GM21360 (cell line): ENCODE measurements at regions not wholly inside any gene's neighbourhood (a gene's known extent, or its start where the extent isn't known, plus 50 kb on each side); places are given as distances from the start of the nearest gene placed in this dataset.

Experiments
- ATAC-seq: cut with Tn5 transposase; IDR thresholded peaks from one replicate; pipeline ENCODE4 v1.9.1; 2021; ENCODE audit warnings: mild to moderate bottlenecking, moderate library complexity; ENCODE audit not compliant: unreplicated experiment

DNA sequence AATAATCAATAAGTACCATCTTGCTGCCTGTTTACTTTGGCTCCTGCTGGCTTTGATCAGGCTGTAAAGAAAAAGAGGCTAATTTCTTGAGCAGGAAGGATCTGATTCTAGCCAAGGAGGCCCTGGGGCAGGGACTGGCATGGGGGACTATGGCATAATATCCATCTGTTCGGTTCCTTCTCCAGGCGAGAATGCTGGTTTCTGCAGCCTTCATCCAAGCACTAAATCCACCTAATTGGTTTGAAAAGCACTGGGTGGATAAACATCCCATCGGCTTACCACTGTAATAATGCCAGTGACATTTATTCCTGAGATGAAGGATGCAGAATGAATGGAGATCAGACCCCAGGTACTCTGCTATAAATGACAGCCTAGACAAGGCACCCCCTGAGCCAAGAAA, 180.0 kb upstream of the ASIC2 start:
- no peak for ATAC-seq

DNA sequence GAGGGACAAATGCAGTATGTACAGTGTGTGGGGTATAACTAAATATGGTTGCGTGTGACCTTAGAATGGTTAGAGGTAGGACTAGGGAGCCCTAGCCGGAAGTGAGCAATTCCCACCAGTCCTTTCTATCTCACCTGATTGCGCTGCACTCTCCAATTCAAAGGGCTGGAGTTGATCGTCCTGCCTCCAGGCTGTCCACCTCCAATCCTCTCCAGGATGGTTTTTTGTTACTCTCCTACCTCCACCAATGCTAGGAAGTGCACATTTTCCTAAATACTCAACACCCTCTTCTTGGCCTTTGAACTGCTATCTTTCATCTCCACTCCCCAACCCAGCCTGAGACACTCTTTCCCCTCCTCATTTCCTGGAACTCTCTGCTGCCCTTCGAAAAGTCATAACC, 181.7 kb upstream of the ASIC2 start:
- ATAC-seq, result no peak

DNA sequence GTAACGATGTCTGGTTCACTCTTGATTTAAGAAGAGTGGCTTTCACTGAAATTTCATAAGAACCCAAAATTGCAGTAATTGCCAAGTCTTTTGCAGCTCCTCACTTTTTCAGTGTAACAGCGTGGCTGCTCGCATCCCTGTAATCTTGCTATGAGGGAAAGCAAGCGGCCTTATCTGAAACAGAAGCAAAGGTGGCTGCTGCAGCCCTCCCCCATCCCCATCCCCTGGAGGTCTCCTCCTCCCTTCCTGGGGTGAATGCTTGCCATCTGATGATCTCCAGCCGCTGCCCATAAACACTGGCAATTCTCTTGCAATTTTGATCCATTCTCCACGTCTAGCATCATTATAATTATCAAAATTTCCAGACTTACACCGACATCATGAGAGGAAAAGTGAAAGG, 182.5 kb upstream of the ASIC2 start:
- no peak for ATAC-seq

DNA sequence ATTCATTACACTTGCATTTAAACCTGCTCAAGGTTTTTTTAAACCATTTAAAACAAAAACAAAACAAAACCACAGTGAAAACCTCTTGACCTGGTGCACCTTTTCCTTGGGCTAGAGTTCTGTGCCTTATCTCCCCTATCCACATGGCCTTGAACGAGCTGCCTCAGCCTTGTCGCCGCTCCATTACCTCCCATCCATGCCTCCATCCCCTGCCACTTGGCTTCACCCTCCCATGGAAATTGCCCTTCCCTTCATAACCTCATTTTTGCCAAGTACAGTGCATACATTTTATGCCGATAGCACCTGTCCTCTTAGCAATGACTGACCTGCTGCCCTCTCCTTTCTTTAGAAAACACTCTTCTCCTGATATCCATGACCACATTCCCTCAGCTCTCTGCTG, 188.6 kb upstream of the ASIC2 start:
- no peak for ATAC-seq

DNA sequence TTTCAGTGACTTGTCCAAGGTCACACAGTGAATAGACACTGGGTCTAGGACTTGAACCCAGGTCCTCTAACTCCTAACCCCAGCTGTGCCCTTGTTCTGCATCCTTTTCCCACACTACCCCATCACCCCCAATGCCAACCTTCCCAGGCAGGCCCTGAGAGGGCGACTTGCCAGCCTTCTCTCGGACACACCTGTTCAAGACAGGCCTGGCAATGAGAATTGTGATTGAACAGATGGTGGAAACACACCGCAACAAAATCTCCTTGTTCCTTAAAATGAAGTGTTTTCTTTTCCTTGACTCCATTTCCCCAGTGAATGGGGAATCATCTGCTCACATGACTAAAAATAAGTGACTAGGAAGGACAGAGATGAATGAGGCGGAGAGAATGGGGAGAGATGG, 189.5 kb upstream of the ASIC2 start:
- no peak for ATAC-seq

DNA sequence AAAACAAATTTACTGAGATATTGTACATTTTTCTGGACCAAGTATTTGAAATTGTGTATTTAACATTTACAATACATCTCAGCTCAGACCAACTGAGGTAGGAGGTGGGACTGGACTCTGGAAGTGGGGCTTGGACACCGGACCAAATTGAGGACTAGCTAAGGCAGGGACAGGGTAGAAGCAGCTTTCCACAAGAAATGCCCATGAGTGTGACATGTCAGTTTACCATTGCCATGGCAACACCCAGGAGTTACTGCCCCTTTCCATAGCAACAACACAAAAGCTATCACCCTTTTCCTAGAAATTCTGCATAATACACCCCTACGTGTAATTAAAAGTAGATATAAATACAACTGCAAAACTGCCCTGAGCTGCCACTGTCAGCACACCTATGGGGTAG, 191.5 kb upstream of the ASIC2 start:
- ATAC-seq, result no peak

DNA sequence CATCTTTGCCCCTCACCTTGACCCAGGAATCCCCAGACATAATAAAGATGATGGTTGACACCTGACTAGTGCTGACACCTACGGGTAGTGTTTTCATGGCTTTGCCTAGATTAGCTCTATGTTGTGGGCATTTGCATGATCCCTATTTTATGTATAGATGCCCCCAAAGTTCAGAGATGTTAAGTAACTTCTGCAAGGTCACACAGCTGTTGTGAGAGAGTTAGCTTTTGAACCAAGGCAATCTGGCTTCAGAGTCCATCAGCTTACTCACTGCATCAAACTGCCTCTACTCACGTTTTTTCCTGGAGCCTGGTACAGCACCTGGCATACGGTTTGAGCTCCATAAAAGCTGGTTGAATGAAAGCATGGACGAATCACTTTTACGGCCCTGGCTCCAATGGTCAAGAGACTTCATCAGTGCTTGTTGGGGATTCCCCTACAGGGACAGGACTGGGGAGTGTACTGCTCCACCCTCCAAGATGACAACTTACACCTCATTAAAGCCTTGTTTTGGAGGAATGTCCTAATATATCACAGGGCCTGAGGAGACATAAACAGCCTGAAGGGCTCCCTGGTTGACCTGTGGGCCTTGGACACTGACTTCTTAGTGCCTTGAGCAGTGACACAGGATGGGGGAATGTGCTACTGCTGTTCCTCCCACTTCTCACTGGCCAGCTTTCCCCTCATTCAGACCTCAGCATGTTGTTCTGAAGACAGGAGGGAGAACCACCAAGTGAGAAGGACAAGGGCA, 193.2 kb upstream of the ASIC2 start:
- no peak for ATAC-seq

DNA sequence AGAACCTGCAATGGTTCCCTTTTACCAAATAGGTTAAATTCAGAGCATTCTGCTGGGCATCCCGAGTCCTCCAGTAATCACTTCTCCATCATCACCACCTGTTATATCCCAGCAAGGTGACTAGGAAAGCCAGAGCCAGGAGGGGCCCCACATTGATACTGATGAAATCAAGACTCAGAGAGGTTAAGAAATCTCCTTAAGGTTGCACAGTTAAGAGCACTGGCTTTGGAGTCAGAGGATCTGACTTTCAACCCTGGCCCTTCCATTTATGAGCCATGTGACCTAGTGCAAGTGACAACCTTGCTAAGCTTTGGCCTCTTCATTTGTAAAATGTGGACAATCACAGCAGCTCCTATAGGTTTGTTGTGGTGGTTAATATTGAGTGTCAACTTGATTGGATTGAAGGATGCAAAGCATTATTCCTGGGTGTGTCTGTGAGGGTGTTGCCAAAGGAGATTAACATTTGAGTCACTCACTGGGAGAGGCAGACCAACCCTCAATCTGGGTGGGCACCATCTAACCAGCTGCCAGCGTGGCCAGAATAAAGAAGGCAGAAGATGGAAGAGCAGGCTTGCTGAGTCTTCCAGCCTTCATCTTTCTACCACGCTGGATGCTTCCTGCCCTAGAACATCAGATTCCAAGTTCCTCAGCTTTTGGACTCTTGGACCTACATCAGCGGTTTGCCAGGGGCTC, 194.2 kb upstream of the ASIC2 start:
- no peak for ATAC-seq

DNA sequence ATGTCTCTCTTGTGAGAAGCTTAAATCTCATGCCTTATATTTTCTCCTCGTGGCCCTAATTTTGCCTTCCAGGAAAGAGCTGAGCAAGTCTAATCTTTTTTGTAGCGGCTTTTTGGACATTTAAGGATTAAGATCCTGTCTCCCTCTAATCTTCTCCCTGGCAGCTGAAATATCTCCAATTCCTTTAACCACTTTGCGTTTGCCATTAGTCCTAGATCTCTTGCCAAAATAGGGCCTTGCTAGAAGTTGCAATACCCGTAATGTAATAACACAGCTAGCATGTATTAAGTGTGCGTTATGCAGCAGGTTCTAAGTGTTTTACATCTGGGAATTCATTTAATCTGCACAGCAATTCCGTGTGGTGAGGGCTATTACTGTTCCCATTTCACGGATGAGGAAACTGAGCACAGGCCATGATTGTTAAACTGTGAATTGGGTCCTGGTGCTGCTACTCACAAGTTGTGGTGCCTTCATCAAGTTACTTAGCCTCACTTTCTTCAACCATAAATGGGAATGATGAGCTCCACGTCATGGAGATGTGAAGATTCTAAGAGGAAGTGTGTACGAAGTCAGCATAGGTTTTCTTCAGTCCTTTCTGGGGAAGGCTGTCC, 198.9 kb upstream of the ASIC2 start:
- ATAC-seq, result no peak

DNA sequence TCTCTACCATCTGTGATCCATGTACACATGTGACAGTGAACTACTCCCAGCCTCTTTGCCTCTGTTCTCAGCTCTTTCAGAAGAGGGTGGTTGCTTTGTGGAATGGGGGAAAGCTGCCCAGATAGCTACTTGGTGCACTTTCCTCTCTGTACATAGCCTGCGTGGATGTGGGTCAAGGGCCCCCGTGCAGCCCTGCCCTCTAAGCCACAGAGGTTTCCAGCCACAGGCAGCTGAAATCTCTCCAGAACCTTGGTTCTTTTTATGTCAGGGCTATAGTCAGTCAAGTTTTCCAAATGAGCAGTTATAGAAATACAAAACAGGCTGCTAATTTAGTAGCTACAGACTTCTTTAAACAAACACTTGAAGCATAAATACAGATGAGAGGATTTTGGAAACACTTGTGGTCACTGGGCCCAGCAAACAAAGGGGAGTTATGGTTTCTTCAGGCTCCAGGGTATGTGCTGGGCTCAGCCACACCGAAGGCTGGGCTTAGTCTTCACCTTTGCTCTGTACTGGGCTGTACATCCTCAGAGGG, 199.7 kb upstream of the ASIC2 start:
- ATAC-seq, result no peak

DNA sequence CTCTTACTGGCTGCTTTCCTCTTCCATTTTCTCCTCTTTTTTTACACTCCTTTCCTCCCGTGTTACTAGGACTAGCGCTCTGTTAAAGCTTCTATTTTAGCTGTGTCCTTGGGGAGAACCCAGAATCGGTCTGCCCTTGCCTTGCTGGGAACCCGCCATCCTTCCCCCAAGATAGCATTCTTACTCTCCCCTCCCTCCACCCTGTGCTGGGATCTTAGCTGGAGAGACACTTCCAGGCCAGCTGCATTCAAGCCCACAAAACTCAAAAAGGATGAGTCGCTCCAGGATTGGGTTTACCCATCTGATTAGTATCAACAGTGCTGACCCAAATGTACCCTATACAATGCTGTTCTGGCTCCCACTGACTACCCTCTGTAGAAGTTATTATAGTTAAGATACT, 200.5 kb upstream of the ASIC2 start:
- ATAC-seq, result no peak

DNA sequence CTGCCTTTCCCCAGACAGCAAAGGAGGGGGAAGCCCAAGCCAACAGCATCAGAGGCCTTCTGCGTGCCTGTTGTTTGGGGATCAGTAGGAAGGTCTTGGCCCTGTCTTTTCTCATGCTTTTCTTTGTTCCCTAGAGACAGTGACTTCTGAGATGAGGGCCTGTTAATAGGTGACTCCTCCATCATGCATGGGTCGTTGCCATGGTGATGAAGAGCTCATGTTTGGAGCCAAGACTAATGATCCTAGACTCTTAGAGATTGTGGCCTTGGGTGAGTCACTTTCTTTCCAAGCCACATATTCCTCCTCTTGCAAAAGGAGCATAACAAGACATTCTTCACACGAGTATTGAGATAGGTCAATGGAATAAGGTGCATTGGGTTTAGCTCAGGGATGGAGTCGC, 201.1 kb upstream of the ASIC2 start:
- no peak for ATAC-seq

DNA sequence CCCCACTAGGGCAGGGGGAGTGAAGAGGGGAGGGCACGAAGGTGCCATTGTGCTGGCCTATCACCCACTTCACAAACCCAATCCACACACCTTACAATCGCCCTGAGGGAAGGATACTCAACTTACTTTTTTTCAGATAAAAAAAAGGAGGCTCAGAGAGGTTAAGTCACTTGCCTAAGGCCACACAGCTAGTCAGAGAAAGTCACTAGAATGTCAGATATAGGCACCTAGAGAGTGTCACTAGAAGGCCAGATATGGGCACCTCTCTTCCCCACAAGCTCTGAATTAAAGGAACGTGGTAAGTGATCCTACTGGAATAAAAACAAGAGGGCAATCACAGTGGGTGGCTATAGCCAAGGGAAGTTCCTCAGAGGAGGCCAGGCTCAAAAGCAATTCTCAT, 204.5 kb upstream of the ASIC2 start:
- no peak for ATAC-seq

DNA sequence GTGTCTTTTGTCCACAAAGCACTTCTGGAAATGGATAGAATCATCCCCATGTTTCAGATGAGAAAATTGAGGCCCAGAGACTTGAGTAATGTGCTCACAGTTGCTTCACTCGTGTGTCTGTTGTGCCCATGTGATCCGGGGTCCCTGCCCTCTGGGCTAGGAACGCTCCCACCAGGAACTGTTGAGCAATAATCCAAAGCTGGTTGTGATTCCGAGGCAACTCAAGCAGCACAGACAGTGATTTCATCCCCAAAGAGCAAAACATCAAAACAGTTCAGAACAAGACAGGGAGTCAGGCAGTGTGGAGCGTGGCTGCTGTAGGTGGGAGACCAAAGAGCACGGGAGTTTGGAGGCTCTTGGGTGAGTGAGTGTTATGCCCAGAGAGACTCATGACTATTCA, 205.0 kb upstream of the ASIC2 start:
- ATAC-seq, result no peak

DNA sequence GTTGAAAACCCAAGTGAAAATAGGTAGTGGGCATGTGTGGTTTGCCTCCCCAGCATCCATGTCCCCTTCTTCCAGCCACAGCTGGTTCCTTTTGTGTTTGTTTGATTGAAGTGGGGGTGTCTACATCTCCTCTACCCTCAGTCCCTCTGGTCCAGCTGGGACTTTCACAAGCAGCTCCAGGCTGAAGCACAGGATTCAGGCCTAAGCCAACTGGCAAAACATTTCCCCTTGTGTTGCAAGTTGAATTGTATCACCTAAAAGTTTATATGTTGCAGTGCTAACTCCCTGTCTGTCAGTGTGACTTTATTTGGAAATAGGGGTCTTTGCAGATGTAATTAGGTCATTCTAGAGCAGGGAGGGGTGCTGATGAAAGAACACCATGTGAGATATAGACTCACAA, 205.9 kb upstream of the ASIC2 start:
- ATAC-seq, result no peak

DNA sequence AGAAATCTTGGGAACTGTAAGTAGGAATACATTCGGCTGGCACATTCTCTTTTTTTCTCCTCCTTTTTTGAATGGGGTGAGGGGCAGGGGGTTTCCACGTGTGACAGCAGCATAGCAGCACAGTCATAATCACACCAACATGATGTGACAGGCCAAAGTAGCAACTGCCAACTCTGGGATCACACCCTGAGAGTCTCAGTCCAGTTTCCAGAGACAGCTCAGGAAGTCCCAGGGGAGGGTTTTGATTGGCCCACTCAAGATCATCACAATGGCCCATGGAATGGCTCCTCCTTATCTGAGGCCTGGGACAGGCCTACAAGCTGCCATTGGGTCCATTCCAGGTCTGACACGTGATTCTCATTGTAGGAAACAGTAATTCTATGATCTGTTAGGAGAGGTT, 207.1 kb upstream of the ASIC2 start:
- no peak for ATAC-seq

DNA sequence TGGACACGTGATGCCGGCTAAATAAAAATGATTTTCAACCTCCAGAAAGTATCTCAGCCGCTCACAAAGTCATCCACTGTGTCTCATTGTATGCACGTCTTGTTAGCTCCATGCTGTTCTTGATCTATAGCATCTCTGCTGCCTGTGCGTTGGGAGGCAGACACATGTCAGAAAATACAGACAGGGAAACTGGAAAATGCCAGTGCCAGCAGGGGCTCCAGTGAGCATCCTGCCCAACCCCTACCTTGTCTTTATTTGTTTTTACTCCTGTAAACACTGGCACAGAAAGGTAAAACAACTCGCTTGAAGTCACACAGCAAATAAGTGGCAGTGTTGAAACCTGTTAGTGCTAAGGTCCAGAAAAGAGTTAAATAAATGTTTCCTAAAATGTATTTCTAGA, 208.1 kb upstream of the ASIC2 start:
- ATAC-seq, result no peak

DNA sequence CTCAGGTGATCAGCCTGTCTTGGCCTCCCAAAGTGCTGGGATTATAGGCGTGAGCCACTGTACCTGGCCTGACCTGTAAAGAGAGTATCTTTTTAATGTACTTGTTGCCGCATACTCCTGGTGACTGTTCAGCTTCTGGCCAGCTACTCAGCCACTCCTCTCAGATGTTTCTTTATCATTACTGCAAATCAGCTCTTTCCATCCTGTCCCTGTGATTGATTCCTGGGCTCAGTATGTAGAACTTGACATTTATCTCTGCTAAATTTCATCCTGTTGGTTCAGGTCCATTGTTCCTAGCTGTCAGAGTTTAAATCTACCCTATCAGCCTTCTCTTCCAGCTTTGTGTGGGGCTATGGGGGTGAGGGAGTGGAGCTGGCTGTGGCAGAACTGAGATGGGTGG, 211.5 kb upstream of the ASIC2 start:
- ATAC-seq, result no peak

DNA sequence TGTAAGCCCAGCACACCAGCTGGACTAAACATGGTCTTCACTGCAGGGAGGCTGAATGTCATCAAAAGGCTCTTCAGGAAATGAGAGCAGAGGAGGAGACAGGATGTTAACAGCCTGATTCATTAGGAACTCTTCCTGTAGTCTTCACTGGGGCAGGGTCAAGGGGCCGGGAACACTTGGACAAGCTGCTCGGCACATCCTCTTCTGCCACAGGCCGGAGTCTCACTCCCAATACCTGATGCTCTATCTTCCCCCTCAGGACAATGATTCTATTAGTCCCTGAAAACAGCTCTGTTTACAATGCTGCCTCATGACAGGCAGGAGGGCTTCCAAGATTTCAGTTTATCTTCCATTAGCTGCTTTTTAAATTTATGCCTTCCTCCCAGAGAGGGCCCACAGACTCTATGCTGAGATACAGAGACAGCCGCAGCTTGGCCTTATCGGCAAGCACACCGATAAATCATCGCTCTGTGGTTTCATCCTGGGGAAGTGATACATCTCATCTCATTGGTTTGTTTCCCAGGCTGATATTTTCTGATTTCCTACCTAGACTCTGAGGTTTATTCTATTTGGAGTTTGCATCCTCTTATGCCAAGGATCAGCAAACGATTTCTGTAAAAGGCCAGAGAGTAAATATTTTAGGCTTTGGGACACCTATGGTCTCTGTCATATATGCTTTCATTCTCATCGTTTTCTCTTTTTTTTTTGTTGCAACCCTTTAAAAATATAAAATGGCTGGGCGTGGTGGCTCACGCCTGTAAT, 214.0 kb upstream of the ASIC2 start:
- no peak for ATAC-seq

DNA sequence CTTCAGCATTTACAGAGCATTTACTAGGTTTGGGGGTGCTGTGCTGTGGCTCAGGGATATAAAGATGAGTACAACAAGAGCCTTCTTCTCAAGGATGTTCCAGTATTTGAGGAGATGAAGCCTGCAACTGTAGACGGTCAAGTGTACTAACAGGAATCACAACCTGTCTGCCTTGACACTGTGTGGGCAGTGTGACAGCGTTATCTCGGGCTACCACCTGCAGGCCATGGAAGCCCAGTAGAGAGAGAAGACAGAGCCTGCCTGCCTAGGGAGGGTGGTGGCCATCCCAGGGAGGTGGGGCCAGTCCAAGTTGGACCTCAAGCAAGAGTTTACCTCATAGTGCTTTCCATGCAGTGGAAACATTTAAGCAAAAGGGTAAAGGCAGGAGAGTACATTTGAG, 215.1 kb upstream of the ASIC2 start:
- no peak for ATAC-seq

DNA sequence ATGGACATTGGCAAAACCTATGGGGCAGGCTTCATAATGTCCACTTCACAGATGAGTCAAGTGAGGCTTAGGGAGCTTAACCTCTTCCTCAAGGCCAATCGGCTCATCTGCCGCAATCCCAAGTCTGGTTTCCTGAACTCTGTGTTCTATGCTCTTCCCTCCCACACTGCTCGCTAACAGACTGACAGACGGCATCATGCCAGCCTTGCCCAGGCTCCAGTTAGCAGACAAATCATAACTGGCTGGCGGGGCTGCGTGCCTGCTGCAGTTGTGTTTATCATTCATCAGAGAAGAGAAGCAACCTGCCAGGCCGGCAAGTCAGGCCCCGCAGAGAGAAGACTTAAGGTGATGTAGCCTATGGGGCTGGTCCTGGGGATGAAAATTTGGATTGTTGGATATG, 216.2 kb upstream of the ASIC2 start:
- no peak for ATAC-seq
